ENCODE measurements at regions not wholly inside any gene's neighbourhood (a gene's known extent, or its start where the extent isn't known, plus 50 kb on each side); places are given as distances from the start of the nearest gene placed in this dataset.

- TF ChIP-seq CTCF (IDR thresholded peaks at IDR 0.05) (no peak), ZFX (IDR thresholded peaks at IDR 0.05; ENCODE audit: borderline replicate concordance) (no peak)
Measured at GRCh38 chr11:23594755-23595154, 734.5 kb upstream of the CCDC179 start.
